Stimulated activated CD8-positive, alpha-beta memory T cell treated with anti-CD3 and anti-CD28 coated beads, Interleukin-2, amount 100 ng/mL, for 1 hour (primary cell): ENCODE measurements at regions not wholly inside any gene's neighbourhood (a gene's known extent, or its start where the extent isn't known, plus 50 kb on each side); places are given as distances from the start of the nearest gene placed in this dataset.

Experiments used
- DNase-seq, 2 donors: peaks; one replicate each; pipeline ENCODE4 v3.0.0-alpha.2; 2020; ENCODE audit warnings: low read depth in 2 of 2

- no peak for DNase-seq
These were observed 69.6 kb upstream of the MACF1 start for GRCh38 chr1:39134768-39135333.

GRCh38 chr1:39136638-39137037, 67.9 kb upstream of the MACF1 start:
- DNase-seq = no peak

- no peak for DNase-seq
These were observed 64.7 kb upstream of the MACF1 start for GRCh38 chr1:39139723-39140360.

GRCh38 chr1:39141925-39142324, 62.6 kb upstream of the MACF1 start:
- DNase-seq = no peak

GRCh38 chr1:39142401-39143060, 62.0 kb upstream of the MACF1 start:
- DNase-seq = no peak

GRCh38 chr1:39144924-39145323, 59.6 kb upstream of the MACF1 start:
- no peak for DNase-seq

- DNase-seq = no peak
These were observed 59.0 kb upstream of the MACF1 start for GRCh38 chr1:39145331-39145965.

GRCh38 chr1:39146681-39147080, 57.8 kb upstream of the MACF1 start:
- no peak for DNase-seq

GRCh38 chr1:39147099-39148025, 57.1 kb upstream of the MACF1 start:
- no peak for DNase-seq

GRCh38 chr1:39148942-39149341, 55.6 kb upstream of the MACF1 start:
- no peak for DNase-seq

- no peak for DNase-seq
These were observed 55.0 kb upstream of the MACF1 start for GRCh38 chr1:39149509-39149908.

GRCh38 chr1:39150779-39151178, 53.7 kb upstream of the MACF1 start:
- no peak for DNase-seq

- no peak for DNase-seq
These were observed 53.2 kb upstream of the MACF1 start for GRCh38 chr1:39151267-39151666.

GRCh38 chr1:39152923-39153322, 51.6 kb upstream of the MACF1 start:
- DNase-seq = no peak

- no peak for DNase-seq
These were observed 50.8 kb upstream of the MACF1 start for GRCh38 chr1:39153684-39154083.

GRCh38 chr1:39154553-39155421, 49.7 kb upstream of the MACF1 start:
- no peak for DNase-seq
